ENCODE measurements at regions not wholly inside any gene's neighbourhood (a gene's known extent, or its start where the extent isn't known, plus 50 kb on each side); places are given as distances from the start of the nearest gene placed in this dataset.

GRCh38 chr1:238914346-238914745, 472.0 kb upstream of the CHRM3 start:
- TF ChIP-seq, protein P1, sequence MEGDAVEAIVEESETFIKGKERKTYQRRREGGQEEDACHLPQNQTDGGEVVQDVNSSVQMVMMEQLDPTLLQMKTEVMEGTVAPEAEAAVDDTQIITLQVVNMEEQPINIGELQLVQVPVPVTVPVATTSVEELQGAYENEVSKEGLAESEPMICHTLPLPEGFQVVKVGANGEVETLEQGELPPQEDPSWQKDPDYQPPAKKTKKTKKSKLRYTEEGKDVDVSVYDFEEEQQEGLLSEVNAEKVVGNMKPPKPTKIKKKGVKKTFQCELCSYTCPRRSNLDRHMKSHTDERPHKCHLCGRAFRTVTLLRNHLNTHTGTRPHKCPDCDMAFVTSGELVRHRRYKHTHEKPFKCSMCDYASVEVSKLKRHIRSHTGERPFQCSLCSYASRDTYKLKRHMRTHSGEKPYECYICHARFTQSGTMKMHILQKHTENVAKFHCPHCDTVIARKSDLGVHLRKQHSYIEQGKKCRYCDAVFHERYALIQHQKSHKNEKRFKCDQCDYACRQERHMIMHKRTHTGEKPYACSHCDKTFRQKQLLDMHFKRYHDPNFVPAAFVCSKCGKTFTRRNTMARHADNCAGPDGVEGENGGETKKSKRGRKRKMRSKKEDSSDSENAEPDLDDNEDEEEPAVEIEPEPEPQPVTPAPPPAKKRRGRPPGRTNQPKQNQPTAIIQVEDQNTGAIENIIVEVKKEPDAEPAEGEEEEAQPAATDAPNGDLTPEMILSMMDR (IDR thresholded peaks at IDR 0.05): no peak
- TF ChIP-seq POLR2AphosphoS5 (IDR thresholded peaks at IDR 0.05; ENCODE audit: insufficient read depth in 1 of 2, low read depth in 1 of 2) (no peak), POLR2A (IDR thresholded peaks at IDR 0.05) (no peak)

Measured in vagina (tissue), 2 donors.